Retinal pigment epithelial cell (primary cell): ENCODE measurements at regions not wholly inside any gene's neighbourhood (a gene's known extent, or its start where the extent isn't known, plus 50 kb on each side); places are given as distances from the start of the nearest gene placed in this dataset.
"Not testable (repeated sequence)": the region's sequence is repeated elsewhere in the genome, so short reads cannot be mapped to it uniquely, and the experiment has no call there.

ENCODE experiments used
- DNase-seq: peaks from one replicate; pipeline ENCODE4 v3.0.0-alpha.2; 2010; ENCODE audit warnings: low read depth
- H3K4me3 ChIP-seq: 2 replicates; pipeline ENCODE4 v1.5.1; 2011; ENCODE audit warnings: mild to moderate bottlenecking, low read length, control low read depth, moderate library complexity
- TF ChIP-seq, protein P1 (sequence below): conservative IDR thresholded peaks from 2 replicates; pipeline ENCODE4 v1.5.1; 2011; ENCODE audit warnings: low read depth, low read length, control low read depth, inconsistent platforms

DNA sequence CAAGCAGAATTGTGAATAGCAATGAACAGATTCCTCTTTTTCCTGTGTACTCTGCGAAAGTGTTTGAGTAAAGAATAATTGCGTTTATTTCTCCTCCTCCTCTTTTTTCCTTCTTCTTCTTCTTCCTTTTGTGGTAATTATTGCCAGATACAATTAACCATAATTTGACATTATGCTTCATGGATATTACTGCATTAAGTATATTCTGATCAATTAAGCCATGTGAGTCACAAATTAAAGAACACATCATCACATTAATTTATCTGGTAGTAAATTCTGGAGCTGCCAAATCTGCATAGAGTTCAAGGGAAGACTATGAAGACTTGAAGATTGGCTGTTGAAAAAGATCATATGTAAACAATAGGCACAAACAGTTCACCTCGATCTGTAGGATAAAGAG lies 72.9 kb upstream of the TFPI start:
- no peak for DNase-seq
- TF ChIP-seq, protein P1, sequence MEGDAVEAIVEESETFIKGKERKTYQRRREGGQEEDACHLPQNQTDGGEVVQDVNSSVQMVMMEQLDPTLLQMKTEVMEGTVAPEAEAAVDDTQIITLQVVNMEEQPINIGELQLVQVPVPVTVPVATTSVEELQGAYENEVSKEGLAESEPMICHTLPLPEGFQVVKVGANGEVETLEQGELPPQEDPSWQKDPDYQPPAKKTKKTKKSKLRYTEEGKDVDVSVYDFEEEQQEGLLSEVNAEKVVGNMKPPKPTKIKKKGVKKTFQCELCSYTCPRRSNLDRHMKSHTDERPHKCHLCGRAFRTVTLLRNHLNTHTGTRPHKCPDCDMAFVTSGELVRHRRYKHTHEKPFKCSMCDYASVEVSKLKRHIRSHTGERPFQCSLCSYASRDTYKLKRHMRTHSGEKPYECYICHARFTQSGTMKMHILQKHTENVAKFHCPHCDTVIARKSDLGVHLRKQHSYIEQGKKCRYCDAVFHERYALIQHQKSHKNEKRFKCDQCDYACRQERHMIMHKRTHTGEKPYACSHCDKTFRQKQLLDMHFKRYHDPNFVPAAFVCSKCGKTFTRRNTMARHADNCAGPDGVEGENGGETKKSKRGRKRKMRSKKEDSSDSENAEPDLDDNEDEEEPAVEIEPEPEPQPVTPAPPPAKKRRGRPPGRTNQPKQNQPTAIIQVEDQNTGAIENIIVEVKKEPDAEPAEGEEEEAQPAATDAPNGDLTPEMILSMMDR: no peak

DNA sequence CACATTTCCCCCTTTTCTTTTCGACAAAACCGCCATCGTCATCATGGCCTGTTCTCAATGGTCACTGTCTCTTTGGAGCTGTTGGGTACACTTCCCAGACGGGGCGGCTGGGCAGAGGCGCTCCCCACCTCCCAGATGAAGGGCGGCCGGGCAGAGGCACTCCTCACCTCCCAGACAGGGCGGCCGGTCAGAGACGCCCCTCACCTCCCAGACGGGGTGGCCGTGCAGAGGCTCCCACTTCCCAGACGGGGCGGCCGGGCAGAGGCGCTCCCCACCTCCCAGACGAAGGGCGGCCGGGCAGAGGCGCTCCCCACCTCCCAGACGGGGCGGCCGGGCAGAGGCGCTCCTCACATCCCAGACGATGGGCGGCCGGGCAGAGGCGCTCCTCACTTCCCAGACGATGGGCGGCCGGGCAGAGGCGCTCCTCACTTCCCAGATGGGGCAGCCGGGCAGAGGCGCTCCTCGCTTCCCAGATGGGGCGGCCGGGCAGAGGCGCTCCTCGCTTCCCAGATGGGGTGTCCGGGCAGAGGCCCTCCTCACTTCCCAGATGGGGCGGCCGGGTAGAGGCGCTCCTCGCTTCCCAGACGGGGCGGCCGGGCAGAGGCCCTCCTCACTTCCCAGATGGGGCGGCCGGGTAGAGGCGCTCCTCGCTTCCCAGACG lies 82.6 kb upstream of the TFPI start:
- DNase-seq, H3K4me3 ChIP-seq: not testable (repeated sequence)

More for the DNA sequence above, 72.9 kb upstream of the TFPI start:
- no peak overlapping the region for H3K4me3 ChIP-seq

DNA sequence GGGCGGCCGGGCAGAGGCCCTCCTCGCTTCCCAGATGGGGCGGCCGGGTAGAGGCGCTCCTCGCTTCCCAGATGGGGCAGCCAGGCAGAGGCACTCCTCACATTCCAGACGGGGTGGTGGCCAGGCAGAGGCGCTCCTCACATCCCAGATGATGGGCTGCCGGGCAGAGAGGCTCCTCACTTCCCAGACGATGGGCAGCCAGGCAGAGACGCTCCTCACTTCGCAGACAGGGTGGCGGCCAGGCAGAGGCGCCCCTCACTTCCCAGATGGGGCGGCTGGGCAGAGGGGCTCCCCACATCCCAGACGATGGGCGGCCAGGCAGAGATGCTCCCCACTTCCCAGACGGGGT lies 83.1 kb upstream of the TFPI start:
- H3K4me3 ChIP-seq, DNase-seq: not testable (repeated sequence)

DNA sequence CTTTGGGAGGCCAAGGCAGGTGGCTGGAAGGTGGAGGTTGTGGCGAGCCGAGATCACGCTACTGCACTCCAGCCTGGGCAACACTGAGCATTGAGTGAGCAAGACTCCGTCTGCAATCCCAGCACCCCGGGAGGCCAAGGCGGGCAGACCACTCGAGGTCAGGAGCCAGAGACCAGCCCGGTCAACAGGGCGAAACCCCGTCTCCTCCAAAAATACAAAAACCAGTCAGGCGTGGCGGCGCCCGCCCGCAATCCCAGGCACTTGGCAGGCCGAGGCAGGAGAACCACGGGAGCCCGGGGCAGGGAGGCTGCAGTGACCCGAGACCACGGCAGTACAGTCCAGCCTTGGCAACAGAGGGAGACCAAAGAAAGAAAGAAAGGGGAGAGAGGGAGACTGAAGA lies 83.5 kb upstream of the TFPI start:
- H3K4me3 ChIP-seq, DNase-seq: not testable (repeated sequence)

DNA sequence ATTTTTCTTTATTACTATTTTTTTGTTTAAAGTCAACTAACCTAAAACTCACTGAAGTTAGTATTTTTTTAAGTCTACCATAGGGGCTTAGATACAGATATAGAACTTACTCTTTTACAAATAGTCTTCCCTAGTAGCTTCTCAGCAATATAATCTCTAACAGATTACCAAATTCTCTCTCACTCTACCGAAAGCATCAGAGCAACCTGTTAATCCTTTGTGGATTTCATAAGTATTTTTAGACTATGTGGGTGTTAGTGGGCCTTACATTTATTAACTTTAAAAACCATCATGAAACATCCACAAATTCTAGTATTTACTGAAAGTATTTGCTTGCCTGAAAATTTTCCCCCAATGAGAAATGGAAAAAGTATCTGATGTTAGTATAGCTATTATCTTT lies 84.6 kb upstream of the TFPI start:
- no peak overlapping the region for H3K4me3 ChIP-seq
- DNase-seq: no peak
- TF ChIP-seq, protein P1: no peak

DNA sequence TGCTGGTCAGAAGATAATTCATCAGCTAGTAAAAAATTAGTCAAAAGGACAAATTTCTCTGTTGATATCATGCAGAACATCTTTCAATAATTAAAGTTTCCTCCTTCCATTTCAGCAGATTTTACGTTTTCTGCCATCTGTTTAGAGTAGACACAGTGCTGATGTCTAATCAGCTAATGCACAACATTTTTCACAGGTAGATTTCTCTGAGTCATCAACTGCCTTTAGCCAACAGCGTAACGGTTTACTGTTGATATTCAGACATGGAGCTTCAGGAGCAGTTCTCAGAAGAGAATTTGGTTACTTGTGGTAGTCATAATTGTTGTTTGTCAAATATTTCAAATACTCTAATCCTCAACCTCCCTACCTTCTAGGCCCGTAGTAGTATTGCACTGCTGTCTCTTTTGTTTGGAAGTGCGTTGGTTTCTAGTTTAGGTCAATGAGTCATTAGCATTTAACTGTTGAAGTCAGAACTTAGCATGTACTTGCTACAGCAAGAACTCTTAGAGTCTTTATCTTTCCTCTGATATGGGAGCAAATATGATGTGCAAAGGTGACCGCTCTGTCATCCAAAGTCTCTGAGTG lies 86.8 kb upstream of the TFPI start:
- DNase-seq: no peak
- no peak overlapping the region for H3K4me3 ChIP-seq
- TF ChIP-seq, protein P1: no peak

DNA sequence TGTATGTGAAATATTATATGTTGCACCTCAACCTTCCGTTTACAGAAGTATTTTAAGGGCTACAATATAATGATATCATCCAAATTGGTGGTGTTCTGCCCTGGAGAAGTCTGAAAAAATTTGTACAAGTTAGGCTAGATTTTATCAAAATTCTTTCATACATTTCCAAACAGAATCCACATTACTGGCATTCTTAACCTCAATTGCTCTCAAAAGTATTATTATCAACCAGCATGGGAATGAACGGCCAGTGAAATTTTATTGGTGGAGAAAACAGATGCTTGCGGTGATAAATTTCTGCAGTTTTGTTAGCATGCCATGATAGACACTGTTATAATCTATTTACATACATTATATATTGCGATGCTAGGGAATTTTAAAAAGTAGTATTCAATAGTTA lies 88.3 kb upstream of the TFPI start:
- DNase-seq: no peak
- TF ChIP-seq, protein P1: no peak
- H3K4me3 ChIP-seq: no peak overlapping the region

DNA sequence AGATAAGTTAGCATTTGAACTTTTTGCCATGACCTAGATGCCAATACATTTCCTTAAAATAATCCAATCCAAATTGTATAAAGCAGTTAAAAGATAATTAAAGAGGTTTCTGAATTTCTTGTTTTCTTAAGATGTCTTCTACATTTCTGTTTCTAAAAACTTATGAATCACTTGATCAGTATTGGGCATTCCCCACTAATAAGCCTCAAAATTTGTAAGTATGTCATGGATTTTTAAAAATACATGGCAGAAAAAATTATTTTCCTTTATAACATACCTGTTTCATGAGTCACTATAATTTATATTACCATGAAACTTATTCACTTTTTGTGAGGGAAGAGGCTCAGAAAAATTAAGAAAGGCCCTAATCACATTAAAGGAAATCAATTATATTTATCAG lies 90.3 kb upstream of the TFPI start:
- TF ChIP-seq, protein P1: no peak
- DNase-seq: no peak
- no peak overlapping the region for H3K4me3 ChIP-seq

DNA sequence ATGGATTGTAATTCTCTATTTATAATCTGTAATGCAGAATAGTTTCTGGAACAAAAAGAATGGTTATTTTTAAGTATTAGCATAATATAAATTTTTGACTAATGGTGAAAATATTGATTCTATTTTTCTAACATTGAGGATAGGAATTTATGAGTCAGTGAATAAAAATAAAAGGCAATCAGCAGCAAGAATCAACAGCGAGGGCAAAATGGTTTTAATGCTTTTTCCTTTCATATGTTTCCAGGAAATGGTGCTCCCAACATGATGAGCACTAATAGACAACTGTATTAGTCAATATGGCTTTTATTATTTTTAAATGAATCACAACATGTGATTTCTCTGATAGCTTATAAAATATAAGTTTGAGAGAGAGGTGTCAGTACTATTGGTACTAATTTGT lies 90.7 kb upstream of the TFPI start:
- no peak overlapping the region for H3K4me3 ChIP-seq
- TF ChIP-seq, protein P1: no peak
- DNase-seq: no peak
